Ascending aorta (tissue), 2 donors: ENCODE measurements at regions not wholly inside any gene's neighbourhood (a gene's known extent, or its start where the extent isn't known, plus 50 kb on each side); places are given as distances from the start of the nearest gene placed in this dataset.

Experiments used
- DNase-seq, 2 donors: peaks; one replicate each; pipeline ENCODE4 v3.0.0-alpha.2; 2019; ENCODE audit warnings: low spot score in 2 of 2
- H3K27ac ChIP-seq, 2 donors: fragments of 200-600 bp; sonication (generic); one replicate each; pipeline ENCODE4 v1.5.1; 2016 to 2017; ENCODE audit warnings: mild to moderate bottlenecking in 1 of 2
- H3K27me3 ChIP-seq: fragments of 200-600 bp; sonication (generic); one replicate; pipeline ENCODE4 v1.5.1; 2017
- H3K36me3 ChIP-seq, 2 donors: fragments of 200-600 bp; sonication (generic); one replicate each; pipeline ENCODE4 v1.5.1; 2016
- H3K4me1 ChIP-seq, 2 donors: fragments of 200-600 bp; sonication (generic); one replicate each; pipeline ENCODE4 v1.5.1; 2016 to 2017; ENCODE audit warnings: mild to moderate bottlenecking in 1 of 2
- H3K4me3 ChIP-seq, 2 donors: fragments of 200-600 bp; sonication (generic); one replicate each; pipeline ENCODE4 v1.5.1; 2016 to 2017; ENCODE audit warnings: mild to moderate bottlenecking in 1 of 2
- H3K9me3 ChIP-seq, 2 donors: fragments of 200-600 bp; sonication (generic); one replicate each; pipeline ENCODE4 v1.5.1; 2016
- CTCF ChIP-seq, 3 experiments: fragments of 200-600 bp in 2 of 3; fragments of 450-650 bp in 1 of 3; sonication (generic) in 2 of 3; IDR thresholded peaks; one replicate each; pipeline ENCODE4 v1.5.1; 2016 to 2019; ENCODE audit warnings: antibody characterized with exemption in 3 of 3, mild to moderate bottlenecking in 1 of 3, moderate library complexity in 1 of 3
- intact Hi-C: fragments of 100-400 bp; cut with DNase I; formaldehyde crosslinking; loops from one replicate; pipeline ENCODE4 v1.15.1; 2023

GRCh38 chr10:55062349-55062748 lies 261.3 kb upstream of the PCDH15 start:
- Histone ChIP-seq H3K27me3 (no peaks in the 10 kb centered on the region), H3K36me3 (no peaks in the 10 kb centered on the region), H3K4me1 (no peaks in the 10 kb centered on the region), H3K4me3 (no peak overlapping the region), H3K9me3 (no peaks in the 10 kb centered on the region), H3K27ac (no peak overlapping the region)
- no peak for TF ChIP-seq CTCF (IDR thresholded peaks at IDR 0.05)
- no peak for DNase-seq
- intact Hi-C loops: no loop called here

- no peak overlapping the region for H3K27ac ChIP-seq
- no peak overlapping the region for H3K4me3 ChIP-seq
- no peaks in the 10 kb centered on the region for H3K9me3 ChIP-seq
- intact Hi-C loops: no loop called here
- no peaks in the 10 kb centered on the region for H3K4me1 ChIP-seq
- no peak for TF ChIP-seq CTCF (IDR thresholded peaks at IDR 0.05)
- no peak for DNase-seq
- H3K27me3 ChIP-seq: no peaks in the 10 kb centered on the region
- H3K36me3 ChIP-seq: no peaks in the 10 kb centered on the region
Measured at GRCh38 chr10:55058800-55059199, 257.8 kb upstream of the PCDH15 start.

GRCh38 chr10:55051515-55051914 lies 250.5 kb upstream of the PCDH15 start:
- no peak for DNase-seq
- H3K36me3 ChIP-seq: no peaks in the 10 kb centered on the region
- no peaks in the 10 kb centered on the region for H3K4me1 ChIP-seq
- intact Hi-C loops: no loop called here
- H3K27me3 ChIP-seq: no peaks in the 10 kb centered on the region
- no peak for TF ChIP-seq CTCF (IDR thresholded peaks at IDR 0.05)
- H3K9me3 ChIP-seq: no peaks in the 10 kb centered on the region
- H3K27ac ChIP-seq: no peak overlapping the region
- no peak overlapping the region for H3K4me3 ChIP-seq

DNA sequence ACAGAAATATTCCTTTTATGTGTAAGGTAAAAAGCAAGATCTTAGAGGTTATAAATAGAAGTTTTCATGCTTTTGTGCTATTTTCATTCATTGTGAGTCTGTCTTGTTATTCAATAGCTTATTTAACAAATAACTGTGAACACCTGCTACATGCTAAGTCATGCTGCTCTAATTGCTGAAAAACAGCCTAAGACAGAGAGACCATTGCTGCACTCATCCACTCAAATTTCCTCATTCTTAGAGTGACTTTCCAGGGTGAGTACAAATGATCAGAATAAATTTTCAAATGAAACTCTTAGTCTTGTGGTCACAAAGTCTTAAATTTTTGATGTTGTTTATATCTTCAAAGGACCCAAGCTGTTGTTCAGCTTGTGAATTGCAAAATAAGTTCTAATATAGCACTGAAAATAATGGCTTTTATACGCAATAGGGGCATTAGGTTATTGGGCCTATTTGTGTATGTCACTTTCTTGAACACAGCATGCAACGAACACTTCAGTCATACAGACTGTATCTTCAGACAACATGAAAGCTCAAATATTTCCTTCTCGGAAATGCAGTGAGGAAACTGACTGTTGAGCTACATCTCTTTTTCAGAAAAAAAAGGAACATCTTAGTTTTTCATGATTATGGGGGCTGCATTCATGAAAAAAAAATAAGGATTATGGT lies 247.9 kb upstream of the PCDH15 start:
- DNase-seq: no peak
- Histone ChIP-seq H3K36me3 (no peaks in the 10 kb centered on the region), H3K27ac (no peak overlapping the region), H3K4me3 (no peak overlapping the region), H3K9me3 (no peaks in the 10 kb centered on the region), H3K4me1 (no peaks in the 10 kb centered on the region), H3K27me3 (no peaks in the 10 kb centered on the region)
- intact Hi-C loops: no loop called here
- TF ChIP-seq CTCF (IDR thresholded peaks at IDR 0.05): no peak

DNA sequence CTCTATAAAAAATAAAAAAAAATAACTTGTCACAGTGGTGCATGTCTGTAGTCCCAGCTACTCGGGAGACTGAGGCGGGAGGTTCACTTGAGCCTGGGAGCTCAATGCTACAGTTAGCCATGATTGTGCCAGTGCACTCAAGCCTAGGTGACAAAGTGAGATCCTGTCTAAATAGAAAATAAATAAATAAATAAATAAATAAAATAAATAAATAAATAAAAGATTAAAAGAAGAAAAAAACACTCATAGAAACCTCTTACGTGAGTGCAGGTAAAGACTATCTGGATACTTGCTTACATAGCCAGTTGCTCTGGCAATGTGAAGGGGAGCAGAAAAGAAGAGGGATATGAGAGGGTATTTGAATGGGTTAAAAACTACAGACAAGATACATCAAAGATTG lies 242.5 kb upstream of the PCDH15 start:
- no peaks in the 10 kb centered on the region for H3K9me3 ChIP-seq
- H3K36me3 ChIP-seq: no peaks in the 10 kb centered on the region
- TF ChIP-seq CTCF (IDR thresholded peaks at IDR 0.05): no peak
- no peaks in the 10 kb centered on the region for H3K4me1 ChIP-seq
- DNase-seq: no peak
- intact Hi-C loops: no loop called here
- H3K27me3 ChIP-seq: no peaks in the 10 kb centered on the region
- no peak overlapping the region for H3K27ac ChIP-seq
- H3K4me3 ChIP-seq: no peak overlapping the region

GRCh38 chr10:55033061-55033460 lies 232.0 kb upstream of the PCDH15 start:
- Histone ChIP-seq H3K4me1 (no peaks in the 10 kb centered on the region), H3K9me3 (no peaks in the 10 kb centered on the region), H3K4me3 (no peak overlapping the region), H3K36me3 (no peaks in the 10 kb centered on the region), H3K27ac (no peak overlapping the region), H3K27me3 (no peaks in the 10 kb centered on the region)
- intact Hi-C loops: no loop called here
- TF ChIP-seq CTCF (IDR thresholded peaks at IDR 0.05): no peak
- no peak for DNase-seq
